SK-N-SH (cell line): ENCODE measurements at regions not wholly inside any gene's neighbourhood (a gene's known extent, or its start where the extent isn't known, plus 50 kb on each side); places are given as distances from the start of the nearest gene placed in this dataset.

Source experiments
- CTCF ChIA-PET: fragments of 300-600, 350-600 bp; formaldehyde crosslinking; extraction: SDS; loops from one replicate; lab custom pipeline; 2021; lab: Yijun Ruan, JAX
- POLR2A ChIA-PET: fragments of 350-600 bp; sonication (Branson Sonifier 250); formaldehyde crosslinking; extraction: SDS; loops from one replicate; lab custom pipeline; 2020; ENCODE audit warnings: antibody characterized with exemption, inconsistent platforms; lab: Yijun Ruan, JAX
- DNase-seq: peaks from one replicate; pipeline ENCODE4 v3.0.0; 2012
- H2AFZ ChIP-seq: fragments of 200-600 bp; sonication (generic); 2 replicates; pipeline ENCODE4 v1.8.1; 2016; ENCODE audit warnings: antibody characterized with exemption, mild to moderate bottlenecking, low read depth
- H3F3A ChIP-seq: fragments of 200-600 bp; sonication (generic); replicated peaks from 2 replicates; pipeline ENCODE3; 2016; ENCODE audit warnings: antibody characterized with exemption, mild to moderate bottlenecking; ENCODE audit not compliant: insufficient read depth
- H3K27ac ChIP-seq, 2 experiments: fragments of 200-500 bp in 1 of 2; fragments of 200-600 bp in 1 of 2; sonication (Bioruptor generic) in 1 of 2; sonication (generic), shearing (Covaris generic) in 1 of 2; 2 replicates each; pipeline versions ENCODE4 v1.5.1 to v1.6.1; 2014 to 2016; ENCODE audit warnings: low read depth in 2 of 2, inconsistent platforms in 1 of 2, low read length in 1 of 2, mild to moderate bottlenecking in 1 of 2, mixed read lengths in 1 of 2
- H3K27me3 ChIP-seq: fragments of 200-600 bp; sonication (generic), shearing (Covaris generic); 2 replicates; pipeline ENCODE4 v1.6.1; 2016; ENCODE audit warnings: mixed run types; ENCODE audit not compliant: insufficient read depth
- H3K36me3 ChIP-seq, 2 experiments: fragments of 200-500 bp in 1 of 2; fragments of 200-600 bp in 1 of 2; sonication (Bioruptor generic) in 1 of 2; sonication (generic) in 1 of 2; replicated peaks in 1 of 2; 2 replicates each; pipeline versions ENCODE3 to v1.5.1; 2014 to 2016; ENCODE audit warnings: low read length in 1 of 2, mild to moderate bottlenecking in 1 of 2; ENCODE audit not compliant: insufficient read depth in 2 of 2, control insufficient read depth in 1 of 2
- H3K4me1 ChIP-seq, 2 experiments: fragments of 200-500 bp in 1 of 2; fragments of 200-600 bp in 1 of 2; sonication (Bioruptor generic) in 1 of 2; sonication (generic), shearing (Covaris generic) in 1 of 2; 2 replicates each; pipeline versions ENCODE4 v1.5.1 to v1.6.1; 2014 to 2016; ENCODE audit warnings: low read depth in 1 of 2, low read length in 1 of 2, mixed run types in 1 of 2; ENCODE audit not compliant: insufficient read depth in 2 of 2, control insufficient read depth in 1 of 2
- H3K4me2 ChIP-seq: fragments of 200-600 bp; sonication (generic), shearing (Covaris generic); 2 replicates; pipeline ENCODE4 v1.6.1; 2017; ENCODE audit warnings: mixed run types
- H3K4me3 ChIP-seq, 2 experiments: fragments of 200-500 bp in 1 of 2; fragments of 200-600 bp in 1 of 2; sonication (Bioruptor generic) in 1 of 2; sonication (generic), shearing (Covaris generic) in 1 of 2; 2 replicates each; pipeline versions ENCODE4 v1.5.1 to v1.8.1; 2014 to 2016; ENCODE audit warnings: low read depth in 2 of 2, inconsistent platforms in 1 of 2, low read length in 1 of 2, mild to moderate bottlenecking in 1 of 2, mixed read lengths in 1 of 2, moderate library complexity in 1 of 2
- H3K79me2 ChIP-seq: fragments of 200-600 bp; sonication (generic); 2 replicates; pipeline ENCODE4 v1.8.1; 2017; ENCODE audit warnings: mild to moderate bottlenecking; ENCODE audit not compliant: insufficient read depth
- H3K9ac ChIP-seq: fragments of 200-600 bp; sonication (generic); 2 replicates; pipeline ENCODE4 v1.6.1; 2017; ENCODE audit warnings: mixed run types
- H3K9me2 ChIP-seq: fragments of 200-600 bp; sonication (generic); 2 replicates; pipeline ENCODE4 v1.6.1; 2017; ENCODE audit warnings: mixed run types
- H3K9me3 ChIP-seq: fragments of 200-600 bp; sonication (generic); 2 replicates; pipeline ENCODE4 v1.6.1; 2017; ENCODE audit warnings: mixed run types, mild to moderate bottlenecking, moderate library complexity
- H4K20me1 ChIP-seq: fragments of 200-600 bp; sonication (generic); 2 replicates; pipeline ENCODE4 v1.6.1; 2017; ENCODE audit warnings: mild to moderate bottlenecking, mixed run types; ENCODE audit not compliant: insufficient read depth
- EP300 ChIP-seq, 2 experiments: IDR thresholded peaks; 2 replicates each; pipeline versions ENCODE4 v1.4.0 to v1.6.1; 2012; ENCODE audit warnings: borderline replicate concordance in 1 of 2, low read depth in 1 of 2, low read length in 1 of 2
- EZH2phosphoT487 ChIP-seq: fragments of 200-600 bp; sonication (generic); IDR thresholded peaks from 2 replicates; pipeline ENCODE4 v1.6.1; 2017; ENCODE audit warnings: low read depth, mixed run types, mild to moderate bottlenecking, antibody characterized with exemption, moderate library complexity, borderline replicate concordance
- FOSL2 ChIP-seq: IDR thresholded peaks from 2 replicates; pipeline ENCODE4 v1.4.0; 2012; ENCODE audit warnings: low read depth, mild to moderate bottlenecking, moderate library complexity, borderline replicate concordance
- FOXJ3 ChIP-seq: sonication (generic); formaldehyde crosslinking; IDR thresholded peaks from 2 replicates; pipeline ENCODE4 v1.5.1; 2020; ENCODE audit warnings: mild to moderate bottlenecking, missing genetic modification reagents
- FOXM1 ChIP-seq: IDR thresholded peaks from 2 replicates; pipeline ENCODE4 v1.4.0; 2012; ENCODE audit warnings: low read depth, mild to moderate bottlenecking
- GATA2 ChIP-seq: sonication (generic); formaldehyde crosslinking; IDR thresholded peaks from 2 replicates; pipeline ENCODE4 v1.5.0; 2020; ENCODE audit warnings: mild to moderate bottlenecking, missing genetic modification reagents
- IRF3 ChIP-seq: fragments of 150-350 bp; IDR thresholded peaks from 2 replicates; pipeline ENCODE4 v1.6.1; 2016; ENCODE audit warnings: mild to moderate bottlenecking, low read depth, low read length
- JUND ChIP-seq: IDR thresholded peaks from 2 replicates; pipeline ENCODE4 v1.4.0; 2012
- MEF2A ChIP-seq: IDR thresholded peaks from 2 replicates; pipeline ENCODE4 v1.4.0; 2012; ENCODE audit warnings: low read depth, borderline replicate concordance
- NFIC ChIP-seq: IDR thresholded peaks from 2 replicates; pipeline ENCODE4 v1.4.0; 2012; ENCODE audit warnings: borderline replicate concordance
- NRF1 ChIP-seq: IDR thresholded peaks from 2 replicates; pipeline ENCODE4 v1.6.1; 2012; ENCODE audit warnings: low read depth, mild to moderate bottlenecking, low read length
- PBX3 ChIP-seq: IDR thresholded peaks from 2 replicates; pipeline ENCODE4; 2012
- POLR2AphosphoS5 ChIP-seq: IDR thresholded peaks from 2 replicates; pipeline ENCODE4 v1.6.1; 2012; ENCODE audit warnings: low read depth, low read length
- RCOR1 ChIP-seq: fragments of 150-350 bp; IDR thresholded peaks from 2 replicates; pipeline ENCODE4 v1.6.1; 2017; ENCODE audit warnings: antibody characterized with exemption, low read length
- TCF12 ChIP-seq: IDR thresholded peaks from 2 replicates; pipeline ENCODE4 v1.4.0; 2012
- TEAD4 ChIP-seq: IDR thresholded peaks from 2 replicates; pipeline ENCODE4 v1.4.0; 2012; ENCODE audit warnings: mild to moderate bottlenecking, borderline replicate concordance; ENCODE audit not compliant: insufficient read depth
- USF2 ChIP-seq: fragments of 150-350 bp; IDR thresholded peaks from 2 replicates; pipeline ENCODE4 v1.6.1; 2017; ENCODE audit warnings: antibody characterized with exemption, low read length, low read depth, borderline replicate concordance
- WGBS: methylation state at CpG from one replicate; pipeline ENCODE4 v1.1.6; 2017; ENCODE audit warnings: low lambda C conversion rate; 5-methylcytosine and 5-hydroxymethylcytosine counted together
- TF ChIP-seq, protein P1 (sequence below): IDR thresholded peaks from 2 replicates; pipeline ENCODE4 v1.4.0; 2012; ENCODE audit warnings: low read depth, borderline replicate concordance

DNA sequence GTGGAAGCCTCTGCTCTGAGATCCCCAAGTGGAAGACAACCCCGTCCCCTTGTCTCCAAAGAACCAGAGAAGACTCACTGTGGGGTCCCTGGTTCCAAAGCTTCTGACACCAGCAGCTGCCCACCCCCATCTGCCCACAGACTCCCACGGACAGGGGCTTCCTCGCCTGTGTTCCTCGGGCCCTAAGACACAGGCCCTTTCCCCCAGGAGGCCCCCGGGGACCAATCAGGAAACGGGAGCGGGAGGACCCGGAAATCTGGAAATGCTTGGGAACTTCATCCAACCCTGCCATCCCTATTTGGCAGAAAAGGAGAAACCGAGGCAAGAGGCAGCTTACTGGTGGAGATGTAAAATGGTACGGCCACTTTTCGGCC lies 113.1 kb downstream of the NCOR2 start:
- 81% methylated on average over 11 of the region's 11 CpGs for WGBS
- H3K9me3 ChIP-seq, result no peaks in the 10 kb centered on the region

GRCh38 chr12:124453419-124454351 lies 113.7 kb downstream of the NCOR2 start:
- Histone ChIP-seq H3K9ac (no peak overlapping the region), H3K9me3 (no peaks in the 10 kb centered on the region), H3K4me3 (no peak overlapping the region; a peak in 1 of 4 replicates), H3F3A (peaks cover 26% of the 10 kb centered on the region), H3K27ac (peak overlapping the region; percentile 67 to 77; a peak in 3 of 4 replicates), H3K36me3 (peaks cover 0 to 25% of the 10 kb centered on the region in 2 experiments), H2AFZ (no peak overlapping the region), H3K27me3 (no peaks in the 10 kb centered on the region), H4K20me1 (peaks cover 36% of the 10 kb centered on the region), H3K9me2 (no peaks in the 10 kb centered on the region), H3K4me2 (peak overlapping the region; percentile 76), H3K79me2 (peaks cover 31% of the 10 kb centered on the region; the same call in 1 of the 2 replicates), H3K4me1 (peaks cover 24 to 26% of the 10 kb centered on the region in 2 experiments; a peak in 3 of 4 replicates)
- peak; percentile 70 for DNase-seq
- CTCF ChIA-PET, result interaction anchor here (1.0 kb wide), 1 partner anchor 57 kb away, joined by 3 read pairs; no protein-coding TSS in a partner anchor
- POLR2A ChIA-PET, result no interaction called here
- WGBS, result 51% methylated on average over 20 of the region's 27 CpGs
- TF ChIP-seq FOXJ3 (no peak), PBX3 (peak; percentile 54), USF2 (no peak), MEF2A (peak; percentile 91), FOXM1 (no peak), FOSL2 (peak; percentile 68), JUND (no peak), NFIC (peak; percentile 92)
- TF ChIP-seq, protein P1, sequence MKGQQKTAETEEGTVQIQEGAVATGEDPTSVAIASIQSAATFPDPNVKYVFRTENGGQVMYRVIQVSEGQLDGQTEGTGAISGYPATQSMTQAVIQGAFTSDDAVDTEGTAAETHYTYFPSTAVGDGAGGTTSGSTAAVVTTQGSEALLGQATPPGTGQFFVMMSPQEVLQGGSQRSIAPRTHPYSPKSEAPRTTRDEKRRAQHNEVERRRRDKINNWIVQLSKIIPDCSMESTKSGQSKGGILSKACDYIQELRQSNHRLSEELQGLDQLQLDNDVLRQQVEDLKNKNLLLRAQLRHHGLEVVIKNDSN, result no peak

More for the DNA sequence above, 113.1 kb downstream of the NCOR2 start:
- POLR2A ChIA-PET, result no interaction called here
- H3F3A ChIP-seq, result peaks cover 26% of the 10 kb centered on the region
- TF ChIP-seq TCF12 (no peak), GATA2 (CRISPR knock-in tag) (no peak), USF2 (no peak), FOXM1 (no peak), RCOR1 (no peak), TEAD4 (no peak), EP300 (IDR thresholded peaks at IDR 0.05; ENCODE audit: borderline replicate concordance in 1 of 2, low read depth in 1 of 2, low read length in 1 of 2) (no peak), IRF3 (no peak), NRF1 (no peak), EZH2phosphoT487 (no peak), POLR2AphosphoS5 (no peak)
- TF ChIP-seq, protein P1, result no peak
- peaks cover 2 to 28% of the 10 kb centered on the region in 2 experiments for H3K36me3 ChIP-seq
- no peak overlapping the region for H2AFZ ChIP-seq
- peaks cover 27% of the 10 kb centered on the region; the same call in 1 of the 2 replicates for H3K79me2 ChIP-seq
- H3K9me2 ChIP-seq, result no peaks in the 10 kb centered on the region
- peak overlapping the region; percentile 67 to 77; a peak in 2 of 4 replicates for H3K27ac ChIP-seq
- CTCF ChIA-PET, result no interaction called here
- H3K4me2 ChIP-seq, result no peak overlapping the region
- DNase-seq, result no peak
- H3K9ac ChIP-seq, result no peak overlapping the region
- no peak overlapping the region for H3K4me3 ChIP-seq
- peaks cover 24 to 26% of the 10 kb centered on the region in 2 experiments; a peak in 3 of 4 replicates for H3K4me1 ChIP-seq
- H4K20me1 ChIP-seq, result peaks cover 43% of the 10 kb centered on the region
- H3K27me3 ChIP-seq, result no peaks in the 10 kb centered on the region
